ENCODE measurements at regions not wholly inside any gene's neighbourhood (a gene's known extent, or its start where the extent isn't known, plus 50 kb on each side); places are given as distances from the start of the nearest gene placed in this dataset.

- no peak for TF ChIP-seq CTCF (IDR thresholded peaks at IDR 0.05)
Observed at GRCh38 chr5:129244478-129244877, 149.9 kb downstream of the ISOC1 start.

GRCh38 chr5:129245489-129245888 is 150.9 kb downstream of the ISOC1 start:
- no peak for TF ChIP-seq CTCF (IDR thresholded peaks at IDR 0.05)

- no peak for TF ChIP-seq CTCF (IDR thresholded peaks at IDR 0.05)
Observed at GRCh38 chr5:129246088-129246487, 151.5 kb downstream of the ISOC1 start.

- TF ChIP-seq CTCF (IDR thresholded peaks at IDR 0.05): no peak
Observed at GRCh38 chr5:129249886-129250285, 155.3 kb downstream of the ISOC1 start.

GRCh38 chr5:129271308-129271707 is 176.8 kb downstream of the ISOC1 start:
- no peak for TF ChIP-seq CTCF (IDR thresholded peaks at IDR 0.05)

GRCh38 chr5:129284010-129284409 is 176.1 kb upstream of the ADAMTS19 start:
- no peak for TF ChIP-seq CTCF (IDR thresholded peaks at IDR 0.05)

GRCh38 chr5:129306725-129307124 is 153.4 kb upstream of the ADAMTS19 start:
- TF ChIP-seq CTCF (IDR thresholded peaks at IDR 0.05): no peak

GRCh38 chr5:129322968-129323367 is 137.1 kb upstream of the ADAMTS19 start:
- no peak for TF ChIP-seq CTCF (IDR thresholded peaks at IDR 0.05)

Measured in LNCAP (cell line).